H9 (cell line): ENCODE measurements at regions not wholly inside any gene's neighbourhood (a gene's known extent, or its start where the extent isn't known, plus 50 kb on each side); places are given as distances from the start of the nearest gene placed in this dataset.

ENCODE experiments used
- DNase-seq: peaks from one replicate; pipeline ENCODE4 v3.0.0-alpha.2; 2017
- H2AFZ ChIP-seq: one replicate; pipeline ENCODE4 v1.6.1; 2013; ENCODE audit warnings: mild to moderate bottlenecking, low read length, control low read depth, moderate library complexity
- H2AK5ac ChIP-seq: 2 replicates; pipeline ENCODE4 v1.6.1; 2013; ENCODE audit warnings: low read length, control low read depth, mixed read lengths; ENCODE audit not compliant: insufficient read length
- H2BK120ac ChIP-seq: one replicate; pipeline ENCODE4 v1.6.1; 2013; ENCODE audit warnings: low read depth, mild to moderate bottlenecking, low read length, control low read depth, inconsistent platforms; ENCODE audit not compliant: poor library complexity, severe bottlenecking
- H2BK12ac ChIP-seq: 2 replicates; pipeline ENCODE4 v1.6.1; 2013; ENCODE audit warnings: low read length, control low read depth, mixed read lengths, low read depth; ENCODE audit not compliant: insufficient read length
- H2BK15ac ChIP-seq: 2 replicates; pipeline ENCODE4 v1.6.1; 2013; ENCODE audit warnings: low read depth, low read length, control low read depth
- H2BK20ac ChIP-seq: one replicate; pipeline ENCODE4 v1.6.1; 2013; ENCODE audit warnings: low read depth, mild to moderate bottlenecking, low read length, control low read depth, inconsistent platforms; ENCODE audit not compliant: poor library complexity, severe bottlenecking
- H2BK5ac ChIP-seq: 2 replicates; pipeline ENCODE4 v1.6.1; 2013; ENCODE audit warnings: low read length, control low read depth, mixed read lengths; ENCODE audit not compliant: insufficient read length
- H3K14ac ChIP-seq: 2 replicates; pipeline ENCODE4 v1.6.1; 2013; ENCODE audit warnings: low read length, control low read depth; ENCODE audit not compliant: insufficient read depth
- H3K18ac ChIP-seq: 2 replicates; pipeline ENCODE4 v1.6.1; 2013; ENCODE audit warnings: low read depth, mild to moderate bottlenecking, mixed read lengths, low read length, control low read depth; ENCODE audit not compliant: insufficient read length
- H3K23ac ChIP-seq: 2 replicates; pipeline ENCODE4 v1.6.1; 2013; ENCODE audit warnings: low read length, control low read depth, mixed read lengths, low read depth; ENCODE audit not compliant: insufficient read length
- H3K23me2 ChIP-seq: 2 replicates; pipeline ENCODE4 v1.6.1; 2013; ENCODE audit warnings: low read depth, mild to moderate bottlenecking, mixed read lengths, low read length, control low read depth; ENCODE audit not compliant: insufficient read length, poor library complexity, severe bottlenecking
- H3K27ac ChIP-seq: 2 replicates; pipeline ENCODE4 v1.5.1; 2013; ENCODE audit warnings: low read length, control low read depth, mixed read lengths, low read depth; ENCODE audit not compliant: insufficient read length
- H3K27me3 ChIP-seq: 2 replicates; pipeline ENCODE4 v1.6.1; 2013; ENCODE audit warnings: low read length, control low read depth, inconsistent platforms; ENCODE audit not compliant: insufficient read depth
- H3K4ac ChIP-seq: 2 replicates; pipeline ENCODE4 v1.6.1; 2013; ENCODE audit warnings: low read depth, mild to moderate bottlenecking, control low read depth, inconsistent platforms, low read length, moderate library complexity
- H3K4me1 ChIP-seq: 2 replicates; pipeline ENCODE4 v1.6.1; 2013; ENCODE audit warnings: low read length, control low read depth, inconsistent platforms; ENCODE audit not compliant: insufficient read depth
- H3K4me2 ChIP-seq: 2 replicates; pipeline ENCODE4 v1.6.1; 2013; ENCODE audit warnings: low read length, control low read depth, mixed read lengths; ENCODE audit not compliant: insufficient read length, insufficient read depth
- H3K56ac ChIP-seq: 2 replicates; pipeline ENCODE4 v1.6.1; 2013; ENCODE audit warnings: low read depth, mild to moderate bottlenecking, mixed read lengths, low read length, control low read depth; ENCODE audit not compliant: insufficient read length
- H3K79me1 ChIP-seq: 2 replicates; pipeline ENCODE4 v1.6.1; 2013; ENCODE audit warnings: low read depth, mild to moderate bottlenecking, moderate library complexity, low read length, control low read depth, inconsistent platforms; ENCODE audit not compliant: insufficient read depth, poor library complexity, severe bottlenecking
- H3K79me2 ChIP-seq: 2 replicates; pipeline ENCODE4 v1.6.1; 2013; ENCODE audit warnings: low read length, control low read depth, inconsistent platforms; ENCODE audit not compliant: insufficient read depth
- H3K9ac ChIP-seq: 2 replicates; pipeline ENCODE4 v1.6.1; 2013; ENCODE audit warnings: low read length, control low read depth, mixed read lengths; ENCODE audit not compliant: insufficient read length; ENCODE audit errors: extremely low read depth
- H3K9me3 ChIP-seq: one replicate; pipeline ENCODE4 v1.6.1; 2013; ENCODE audit warnings: low read depth, low read length, inconsistent platforms; ENCODE audit not compliant: control insufficient read depth
- H3T11ph ChIP-seq: one replicate; pipeline ENCODE4 v1.6.1; 2013; ENCODE audit warnings: mild to moderate bottlenecking, low read length, control low read depth, inconsistent platforms
- H4K20me1 ChIP-seq: one replicate; pipeline ENCODE4 v1.6.1; 2013; ENCODE audit not compliant: control insufficient read depth, insufficient read length, insufficient read depth
- H4K5ac ChIP-seq: 2 replicates; pipeline ENCODE4 v1.6.1; 2013; ENCODE audit warnings: low read depth, mild to moderate bottlenecking, mixed read lengths, low read length, control low read depth; ENCODE audit not compliant: insufficient read length
- H4K8ac ChIP-seq: replicated peaks from 2 replicates; pipeline ENCODE4 v1.6.1; 2013; ENCODE audit warnings: low read length, control low read depth, mixed read lengths, low read depth; ENCODE audit not compliant: insufficient read length
- H4K91ac ChIP-seq: 2 replicates; pipeline ENCODE4 v1.6.1; 2013; ENCODE audit warnings: low read depth, mild to moderate bottlenecking, moderate library complexity, mixed read lengths, low read length, control low read depth; ENCODE audit not compliant: insufficient read length
- H3K27ac Mint-ChIP-seq, 3 experiments: 2 replicates in 2 of 3; 3 replicates in 1 of 3; pipeline ENCODE4 v1.8.0; 2020 to 2021; ENCODE audit warnings: mixed read lengths in 3 of 3, mild to moderate bottlenecking in 1 of 3, moderate library complexity in 1 of 3
- H3K27me3 Mint-ChIP-seq: 2 replicates; pipeline ENCODE4 v1.8.0; 2021; ENCODE audit warnings: low read depth, mild to moderate bottlenecking, moderate library complexity, mixed read lengths
- H3K36me3 Mint-ChIP-seq, 3 experiments: 2 replicates in 2 of 3; 3 replicates in 1 of 3; pipeline ENCODE4 v1.8.0; 2020 to 2021; ENCODE audit warnings: low read depth in 3 of 3, mixed read lengths in 3 of 3; ENCODE audit not compliant: insufficient read depth in 1 of 3
- H3K4me1 Mint-ChIP-seq, 2 experiments: 2 replicates each; pipeline ENCODE4 v1.8.0; 2020; ENCODE audit warnings: mixed read lengths in 2 of 2
- H3K4me3 Mint-ChIP-seq, 2 experiments: 2 replicates in 1 of 2; 3 replicates in 1 of 2; pipeline ENCODE4 v1.8.0; 2020 to 2021; ENCODE audit warnings: mild to moderate bottlenecking in 2 of 2, mixed read lengths in 2 of 2, moderate library complexity in 1 of 2
- H3K9me3 Mint-ChIP-seq, 2 experiments: 2 replicates in 1 of 2; 3 replicates in 1 of 2; pipeline ENCODE4 v1.8.0; 2020; ENCODE audit warnings: mild to moderate bottlenecking in 2 of 2, mixed read lengths in 2 of 2, moderate library complexity in 1 of 2
- WGBS: extraction: QIAGEN DNeasy Blood & Tissue Kit; methylation state at CpG from one replicate; pipeline ENCODE4 v1.1.7; 2013; ENCODE audit warnings: missing lambda C conversion rate, low lambda C conversion rate, mixed read lengths; ENCODE audit not compliant: insufficient read length; ENCODE audit errors: extremely low coverage; 5-methylcytosine and 5-hydroxymethylcytosine counted together
- TF ChIP-seq, protein P1 (sequence below): fragments of 200-600 bp; sonication (generic); conservative IDR thresholded peaks from 3 replicates; pipeline ENCODE4 v1.8.0; 2021; ENCODE audit warnings: antibody characterized with exemption, mild to moderate bottlenecking

DNA sequence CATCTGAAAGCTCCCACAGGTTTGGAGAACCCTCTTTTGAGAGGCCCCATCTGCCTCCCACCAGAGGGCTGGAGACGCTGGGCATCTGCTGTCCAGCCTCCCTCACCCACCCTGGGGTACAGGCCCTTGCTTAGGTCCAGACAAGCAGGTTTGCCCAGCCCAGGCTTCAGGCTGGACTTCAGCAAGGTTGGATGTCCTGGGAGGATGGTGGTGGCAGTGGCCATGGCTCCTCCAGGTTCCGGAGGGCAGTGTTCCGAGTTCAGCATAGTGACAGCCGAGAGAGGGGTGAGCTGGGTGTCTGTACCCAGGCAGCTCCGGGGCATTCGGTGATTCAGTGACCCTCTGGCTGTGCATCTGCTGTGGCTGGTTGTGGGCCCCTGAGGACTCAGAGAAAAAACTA, 58.2 kb upstream of the HDAC4 start:
- peaks cover 14 to 22% of the 10 kb centered on the region in 2 experiments for H3K9me3 Mint-ChIP-seq
- peak; percentile 8 for DNase-seq
- Histone ChIP-seq H2AFZ (no peak overlapping the region), H3K9ac (no peak overlapping the region), H3K18ac (no peak overlapping the region), H2BK5ac (no peak overlapping the region), H2BK20ac (no peak overlapping the region), H3K4me1 (no peaks in the 10 kb centered on the region), H3K27ac (no peak overlapping the region), H3K79me1 (no peaks in the 10 kb centered on the region), H2BK120ac (no peak overlapping the region), H4K20me1 (no peaks in the 10 kb centered on the region), H3K56ac (no peak overlapping the region), H4K8ac (no peak overlapping the region), H4K91ac (no peak overlapping the region), H3K23ac (no peak overlapping the region), H2AK5ac (no peak overlapping the region), H3K27me3 (no peaks in the 10 kb centered on the region), H3K4me2 (no peak overlapping the region), H2BK12ac (no peak overlapping the region), H2BK15ac (no peak overlapping the region), H3K79me2 (no peaks in the 10 kb centered on the region), H3T11ph (no peak overlapping the region), H3K9me3 (no peaks in the 10 kb centered on the region), H3K4ac (no peak overlapping the region), H3K14ac (no peak overlapping the region; the same call in 1 of the 2 replicates), H4K5ac (no peak overlapping the region), H3K23me2 (no peaks in the 10 kb centered on the region)
- WGBS, result no CpG with 5 or more reads among the region's 6 CpGs
- no peak overlapping the region for H3K4me3 Mint-ChIP-seq
- no peaks in the 10 kb centered on the region for H3K4me1 Mint-ChIP-seq
- H3K36me3 Mint-ChIP-seq, result peaks cover 0 to 2% (median under 1%) of the 10 kb centered on the region in 3 experiments; a peak in 5 of 7 replicates
- TF ChIP-seq, protein P1, sequence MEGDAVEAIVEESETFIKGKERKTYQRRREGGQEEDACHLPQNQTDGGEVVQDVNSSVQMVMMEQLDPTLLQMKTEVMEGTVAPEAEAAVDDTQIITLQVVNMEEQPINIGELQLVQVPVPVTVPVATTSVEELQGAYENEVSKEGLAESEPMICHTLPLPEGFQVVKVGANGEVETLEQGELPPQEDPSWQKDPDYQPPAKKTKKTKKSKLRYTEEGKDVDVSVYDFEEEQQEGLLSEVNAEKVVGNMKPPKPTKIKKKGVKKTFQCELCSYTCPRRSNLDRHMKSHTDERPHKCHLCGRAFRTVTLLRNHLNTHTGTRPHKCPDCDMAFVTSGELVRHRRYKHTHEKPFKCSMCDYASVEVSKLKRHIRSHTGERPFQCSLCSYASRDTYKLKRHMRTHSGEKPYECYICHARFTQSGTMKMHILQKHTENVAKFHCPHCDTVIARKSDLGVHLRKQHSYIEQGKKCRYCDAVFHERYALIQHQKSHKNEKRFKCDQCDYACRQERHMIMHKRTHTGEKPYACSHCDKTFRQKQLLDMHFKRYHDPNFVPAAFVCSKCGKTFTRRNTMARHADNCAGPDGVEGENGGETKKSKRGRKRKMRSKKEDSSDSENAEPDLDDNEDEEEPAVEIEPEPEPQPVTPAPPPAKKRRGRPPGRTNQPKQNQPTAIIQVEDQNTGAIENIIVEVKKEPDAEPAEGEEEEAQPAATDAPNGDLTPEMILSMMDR, result no peak
- H3K27me3 Mint-ChIP-seq, result peaks cover 9% of the 10 kb centered on the region
- H3K27ac Mint-ChIP-seq, result no peak overlapping the region
